Upper lobe of right lung (tissue), 1 donor: ENCODE measurements at regions not wholly inside any gene's neighbourhood (a gene's known extent, or its start where the extent isn't known, plus 50 kb on each side); places are given as distances from the start of the nearest gene placed in this dataset.

Experiments used
- ATAC-seq: fragments of 200-7000 bp; cut with Tn5 transposase; one replicate; pipeline ENCODE4 v1.9.1; 2020; ENCODE audit warnings: mild to moderate bottlenecking, moderate library complexity
- DNase-seq: peaks from one replicate; pipeline ENCODE4 v3.0.0-alpha.2; 2020
- H3K27ac ChIP-seq: fragments of 200-600 bp; one replicate; pipeline ENCODE4 v1.8.0; 2022
- H3K27me3 ChIP-seq: fragments of 200-600 bp; one replicate; pipeline ENCODE4 v1.8.0; 2022; ENCODE audit warnings: mild to moderate bottlenecking
- H3K36me3 ChIP-seq: fragments of 200-600 bp; one replicate; pipeline ENCODE4 v1.8.0; 2022
- H3K4me1 ChIP-seq: fragments of 200-600 bp; one replicate; pipeline ENCODE4 v1.8.0; 2022
- H3K4me3 ChIP-seq: fragments of 200-600 bp; one replicate; pipeline ENCODE4 v1.8.0; 2022; ENCODE audit warnings: mild to moderate bottlenecking
- H3K9me3 ChIP-seq: fragments of 200-600 bp; one replicate; pipeline ENCODE4 v1.8.0; 2022
- intact Hi-C: fragments of 100-400 bp; cut with DNase I; formaldehyde crosslinking; loops from one replicate; pipeline ENCODE4 v1.11.0; 2022
- TF ChIP-seq, protein P1 (sequence below): fragments of 200-600 bp; IDR thresholded peaks from one replicate; pipeline ENCODE4 v1.8.0; 2022; ENCODE audit warnings: antibody characterized with exemption
- donor health status: DM: no; HTN: yes; CAD: no; lungs with severe emphysema.

GRCh38 chr2:898319-898718 is 52.3 kb upstream of the SNTG2 start:
- Histone ChIP-seq H3K27ac (no peak overlapping the region), H3K4me1 (no peaks in the 10 kb centered on the region), H3K27me3 (no peaks in the 10 kb centered on the region), H3K36me3 (no peaks in the 10 kb centered on the region), H3K9me3 (peaks cover 6% of the 10 kb centered on the region), H3K4me3 (no peak overlapping the region)
- no peak for ATAC-seq
- TF ChIP-seq, protein P1, sequence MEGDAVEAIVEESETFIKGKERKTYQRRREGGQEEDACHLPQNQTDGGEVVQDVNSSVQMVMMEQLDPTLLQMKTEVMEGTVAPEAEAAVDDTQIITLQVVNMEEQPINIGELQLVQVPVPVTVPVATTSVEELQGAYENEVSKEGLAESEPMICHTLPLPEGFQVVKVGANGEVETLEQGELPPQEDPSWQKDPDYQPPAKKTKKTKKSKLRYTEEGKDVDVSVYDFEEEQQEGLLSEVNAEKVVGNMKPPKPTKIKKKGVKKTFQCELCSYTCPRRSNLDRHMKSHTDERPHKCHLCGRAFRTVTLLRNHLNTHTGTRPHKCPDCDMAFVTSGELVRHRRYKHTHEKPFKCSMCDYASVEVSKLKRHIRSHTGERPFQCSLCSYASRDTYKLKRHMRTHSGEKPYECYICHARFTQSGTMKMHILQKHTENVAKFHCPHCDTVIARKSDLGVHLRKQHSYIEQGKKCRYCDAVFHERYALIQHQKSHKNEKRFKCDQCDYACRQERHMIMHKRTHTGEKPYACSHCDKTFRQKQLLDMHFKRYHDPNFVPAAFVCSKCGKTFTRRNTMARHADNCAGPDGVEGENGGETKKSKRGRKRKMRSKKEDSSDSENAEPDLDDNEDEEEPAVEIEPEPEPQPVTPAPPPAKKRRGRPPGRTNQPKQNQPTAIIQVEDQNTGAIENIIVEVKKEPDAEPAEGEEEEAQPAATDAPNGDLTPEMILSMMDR: no peak
- no peak for DNase-seq
- intact Hi-C loops: no loop called here

DNA sequence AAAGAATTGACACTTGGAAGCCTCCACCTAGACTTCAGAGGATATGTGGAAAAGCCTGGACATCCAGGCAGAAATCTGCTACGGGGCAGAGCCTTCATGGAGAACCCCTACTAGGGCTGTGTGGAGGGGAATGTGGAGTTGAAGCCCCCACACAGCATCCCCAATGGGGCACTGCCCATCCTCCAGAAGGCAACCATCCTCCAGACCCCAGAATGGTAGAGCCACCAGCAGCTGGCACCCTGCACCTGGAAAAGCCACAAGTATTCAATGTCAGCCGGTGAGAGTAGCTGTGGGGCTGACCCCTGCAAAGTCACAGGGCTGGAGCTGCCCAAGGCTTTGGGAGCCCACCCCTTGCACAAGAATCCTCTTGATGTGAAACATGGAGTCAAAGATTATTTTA is 53.6 kb upstream of the SNTG2 start:
- Histone ChIP-seq H3K4me3 (no peak overlapping the region), H3K27ac (no peak overlapping the region), H3K9me3 (peaks cover 6% of the 10 kb centered on the region), H3K27me3 (no peaks in the 10 kb centered on the region), H3K4me1 (no peaks in the 10 kb centered on the region), H3K36me3 (no peaks in the 10 kb centered on the region)
- no peak for DNase-seq
- no peak for ATAC-seq
- TF ChIP-seq, protein P1: no peak
- intact Hi-C loops: no loop called here

DNA sequence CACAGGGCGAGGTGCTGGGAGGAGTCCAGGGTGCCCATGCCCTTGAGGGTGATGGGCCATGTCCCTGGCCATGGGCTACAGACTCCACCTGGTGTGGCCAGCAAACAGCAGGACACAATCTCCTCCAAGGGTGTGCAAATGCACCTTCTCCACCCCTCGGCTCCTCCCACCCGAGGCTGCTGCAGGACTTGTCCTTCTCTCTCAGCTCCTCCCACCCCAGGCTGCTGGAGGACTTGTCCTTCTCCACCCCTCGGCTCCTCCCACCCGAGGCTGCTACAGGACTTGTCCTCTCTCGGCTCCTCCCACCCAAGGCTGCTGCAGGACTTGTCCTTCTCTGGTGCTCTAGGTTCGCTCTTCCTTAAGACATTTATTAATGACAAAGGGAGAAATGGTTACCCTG is 57.3 kb upstream of the SNTG2 start:
- Histone ChIP-seq H3K4me3 (no peak overlapping the region), H3K9me3 (peaks cover 6% of the 10 kb centered on the region), H3K36me3 (no peaks in the 10 kb centered on the region), H3K27ac (no peak overlapping the region), H3K27me3 (peaks cover 4% of the 10 kb centered on the region), H3K4me1 (no peaks in the 10 kb centered on the region)
- TF ChIP-seq, protein P1: no peak
- intact Hi-C loops: no loop called here
- ATAC-seq: peak; percentile 58
- DNase-seq: no peak

DNA sequence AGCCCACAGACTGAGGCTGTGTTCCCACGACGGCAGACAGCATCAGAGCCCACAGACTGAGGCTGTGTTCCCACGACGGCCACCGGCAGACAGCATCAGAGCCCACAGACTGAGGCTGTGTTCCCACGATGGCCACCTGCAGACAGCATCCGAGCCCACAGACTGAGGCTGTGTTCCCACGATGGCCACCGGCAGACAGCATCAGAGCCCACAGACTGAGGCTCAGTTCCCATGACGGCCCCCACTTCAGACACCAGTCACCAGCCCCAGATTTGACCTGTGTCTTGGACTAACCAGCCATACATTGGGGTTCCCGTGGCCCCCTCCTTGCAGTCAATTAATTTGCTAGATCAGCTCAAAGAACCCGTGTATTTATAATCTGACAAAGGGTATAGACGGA is 57.8 kb upstream of the SNTG2 start:
- intact Hi-C loops: no loop called here
- no peaks in the 10 kb centered on the region for H3K36me3 ChIP-seq

GRCh38 chr2:892401-892800 is 58.2 kb upstream of the SNTG2 start:
- Histone ChIP-seq H3K4me3 (no peak overlapping the region), H3K9me3 (peaks cover 6% of the 10 kb centered on the region), H3K27ac (no peak overlapping the region), H3K36me3 (no peaks in the 10 kb centered on the region), H3K27me3 (peaks cover 5% of the 10 kb centered on the region), H3K4me1 (no peaks in the 10 kb centered on the region)
- TF ChIP-seq, protein P1: no peak
- ATAC-seq (no peak), DNase-seq (no peak)
- intact Hi-C loops: no loop called here

More for the DNA sequence above, 57.8 kb upstream of the SNTG2 start:
- TF ChIP-seq, protein P1: no peak
- H3K27me3 ChIP-seq: peaks cover 5% of the 10 kb centered on the region
- H3K4me1 ChIP-seq: no peaks in the 10 kb centered on the region
- no peak for DNase-seq
- no peak for ATAC-seq
- H3K4me3 ChIP-seq: no peak overlapping the region
- no peak overlapping the region for H3K27ac ChIP-seq
- H3K9me3 ChIP-seq: peaks cover 6% of the 10 kb centered on the region

DNA sequence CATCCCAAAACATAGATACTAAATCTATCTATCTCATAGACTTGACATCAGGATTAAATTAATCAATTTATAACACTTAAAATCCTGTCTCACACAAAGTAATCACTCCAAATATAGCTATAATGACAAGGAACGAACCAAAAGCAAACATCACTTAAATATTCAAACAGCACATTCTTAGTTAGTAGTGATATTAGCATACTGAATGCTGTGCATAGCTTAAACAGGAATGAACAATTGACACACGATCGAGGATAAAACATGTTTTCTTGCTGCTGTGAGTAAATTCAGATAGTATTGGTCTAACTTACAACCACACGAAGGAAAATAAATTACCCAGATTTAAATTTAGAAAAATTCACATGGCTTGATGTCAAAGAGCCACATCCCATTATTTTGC is 58.9 kb upstream of the SNTG2 start:
- H3K36me3 ChIP-seq: no peaks in the 10 kb centered on the region
- H3K27me3 ChIP-seq: peaks cover 5% of the 10 kb centered on the region
- H3K4me1 ChIP-seq: no peaks in the 10 kb centered on the region
- H3K9me3 ChIP-seq: peaks cover 6% of the 10 kb centered on the region
- ATAC-seq: no peak
- no peak for DNase-seq
- H3K4me3 ChIP-seq: no peak overlapping the region
- H3K27ac ChIP-seq: no peak overlapping the region
- TF ChIP-seq, protein P1: no peak
- intact Hi-C loops: no loop called here
